Peyer's patch (tissue), 4 donors: ENCODE measurements at regions not wholly inside any gene's neighbourhood (a gene's known extent, or its start where the extent isn't known, plus 50 kb on each side); places are given as distances from the start of the nearest gene placed in this dataset.

ENCODE experiments used
- POLR2A ChIP-seq, 2 donors: fragments of 450-650 bp; IDR thresholded peaks; one replicate each; pipeline ENCODE4 v1.5.1; 2017; ENCODE audit warnings: antibody characterized with exemption in 2 of 2, mild to moderate bottlenecking in 2 of 2, moderate library complexity in 2 of 2
- TF ChIP-seq, protein P1 (sequence below), 6 experiments: fragments of 450-650 bp in 4 of 6; fragments of 200-600 bp in 2 of 6; sonication (generic) in 1 of 6; IDR thresholded peaks; one replicate each; pipeline ENCODE4 v1.5.1; 2017 to 2019; ENCODE audit warnings: antibody characterized with exemption in 6 of 6, mild to moderate bottlenecking in 3 of 6, moderate library complexity in 1 of 6

DNA sequence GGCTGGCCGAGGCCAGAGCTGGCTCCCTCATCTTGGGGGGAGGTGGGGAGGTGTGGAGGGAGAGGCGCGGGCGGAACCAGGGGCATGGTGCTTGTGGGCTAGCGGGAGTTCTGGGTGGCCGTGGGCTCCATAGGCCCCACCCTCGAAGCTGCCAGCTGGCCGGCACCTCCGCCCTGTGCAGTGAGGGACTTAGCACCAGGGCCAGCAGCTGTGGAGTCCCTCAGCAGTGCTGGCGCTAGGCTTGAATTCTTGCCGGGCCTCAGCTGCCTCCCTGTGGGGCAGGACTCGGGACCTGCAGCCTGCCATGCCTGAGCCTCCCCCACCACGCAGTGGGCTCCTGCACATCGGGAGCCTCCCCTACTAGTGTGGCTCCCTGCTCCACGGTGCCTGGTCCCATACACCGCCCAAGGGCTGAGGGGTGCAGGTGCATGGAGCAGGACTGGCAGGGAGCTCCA lies 603.3 kb downstream of the PCDH18 start:
- TF ChIP-seq, protein P1, sequence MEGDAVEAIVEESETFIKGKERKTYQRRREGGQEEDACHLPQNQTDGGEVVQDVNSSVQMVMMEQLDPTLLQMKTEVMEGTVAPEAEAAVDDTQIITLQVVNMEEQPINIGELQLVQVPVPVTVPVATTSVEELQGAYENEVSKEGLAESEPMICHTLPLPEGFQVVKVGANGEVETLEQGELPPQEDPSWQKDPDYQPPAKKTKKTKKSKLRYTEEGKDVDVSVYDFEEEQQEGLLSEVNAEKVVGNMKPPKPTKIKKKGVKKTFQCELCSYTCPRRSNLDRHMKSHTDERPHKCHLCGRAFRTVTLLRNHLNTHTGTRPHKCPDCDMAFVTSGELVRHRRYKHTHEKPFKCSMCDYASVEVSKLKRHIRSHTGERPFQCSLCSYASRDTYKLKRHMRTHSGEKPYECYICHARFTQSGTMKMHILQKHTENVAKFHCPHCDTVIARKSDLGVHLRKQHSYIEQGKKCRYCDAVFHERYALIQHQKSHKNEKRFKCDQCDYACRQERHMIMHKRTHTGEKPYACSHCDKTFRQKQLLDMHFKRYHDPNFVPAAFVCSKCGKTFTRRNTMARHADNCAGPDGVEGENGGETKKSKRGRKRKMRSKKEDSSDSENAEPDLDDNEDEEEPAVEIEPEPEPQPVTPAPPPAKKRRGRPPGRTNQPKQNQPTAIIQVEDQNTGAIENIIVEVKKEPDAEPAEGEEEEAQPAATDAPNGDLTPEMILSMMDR (IDR thresholded peaks at IDR 0.05): no peak
- TF ChIP-seq POLR2A (IDR thresholded peaks at IDR 0.05): no peak
